GM18861 (cell line): ENCODE measurements at regions not wholly inside any gene's neighbourhood (a gene's known extent, or its start where the extent isn't known, plus 50 kb on each side); places are given as distances from the start of the nearest gene placed in this dataset.

ENCODE experiments used
- ATAC-seq: cut with Tn5 transposase; IDR thresholded peaks from one replicate; pipeline ENCODE4 v1.9.1; 2021; ENCODE audit not compliant: unreplicated experiment

- ATAC-seq = no peak
Measured at GRCh38 chr10:105473170-105473569, 832.1 kb downstream of the SORCS3 start.

GRCh38 chr10:105468759-105469158 lies 827.7 kb downstream of the SORCS3 start:
- no peak for ATAC-seq

DNA sequence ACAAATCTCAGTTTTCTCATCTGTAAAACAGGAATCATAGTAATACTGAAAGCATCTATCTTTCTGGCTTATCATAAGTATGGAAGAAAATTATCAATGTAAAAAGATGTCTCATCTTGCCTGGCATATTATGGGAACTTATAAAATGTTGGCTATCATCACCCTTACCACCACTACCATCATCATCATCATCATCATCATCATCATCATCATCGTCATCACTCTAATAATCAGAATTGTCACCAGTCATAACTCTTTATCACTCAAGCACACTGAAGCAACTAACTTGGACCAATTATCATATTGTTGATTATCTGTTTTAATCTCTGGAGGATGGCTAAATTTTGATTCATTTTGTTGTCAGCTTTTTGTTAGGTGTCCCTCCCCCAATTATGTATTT lies 825.4 kb downstream of the SORCS3 start:
- ATAC-seq = no peak

DNA sequence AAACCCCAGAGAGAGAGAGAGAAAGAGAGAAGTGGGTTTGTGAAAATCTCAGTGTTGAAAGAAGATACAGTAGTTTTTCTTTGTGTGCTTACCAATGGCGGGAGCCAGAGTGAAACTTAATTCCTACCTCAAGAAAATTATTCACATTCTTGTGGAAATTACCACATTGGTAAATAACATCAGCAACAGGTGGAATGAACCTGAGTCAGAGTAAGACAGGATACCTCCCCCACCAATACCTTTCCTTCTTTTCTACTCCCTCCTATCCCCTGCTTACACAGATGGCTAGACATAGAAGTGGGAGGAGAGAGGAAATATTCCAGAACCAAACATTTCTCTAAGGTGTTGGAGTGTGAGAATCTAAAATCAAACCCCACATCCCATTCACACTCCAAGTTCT lies 793.9 kb downstream of the SORCS3 start:
- ATAC-seq = no peak

DNA sequence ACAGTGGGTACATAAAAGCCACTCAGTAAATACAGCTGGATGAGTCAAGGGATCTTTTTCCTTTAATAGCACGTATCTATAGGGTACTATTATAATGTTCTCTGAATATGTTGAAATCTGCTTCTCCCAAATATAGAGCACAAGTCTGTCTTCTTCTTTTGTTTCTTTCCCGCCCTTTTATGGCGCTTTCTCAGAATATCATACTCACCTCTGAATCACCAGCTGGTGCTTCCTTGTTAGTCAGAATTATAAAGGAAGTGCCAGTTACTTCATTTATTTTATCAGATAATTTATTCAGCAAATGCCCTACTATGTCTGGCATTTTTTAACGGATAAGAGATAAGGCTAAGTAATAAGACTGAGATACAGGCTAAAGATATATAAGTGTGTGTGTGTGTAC lies 772.9 kb downstream of the SORCS3 start:
- ATAC-seq = no peak

- no peak for ATAC-seq
Measured at GRCh38 chr10:105409370-105409769, 768.3 kb downstream of the SORCS3 start.

- ATAC-seq = no peak
Measured at GRCh38 chr10:105406488-105406887, 765.4 kb downstream of the SORCS3 start.

DNA sequence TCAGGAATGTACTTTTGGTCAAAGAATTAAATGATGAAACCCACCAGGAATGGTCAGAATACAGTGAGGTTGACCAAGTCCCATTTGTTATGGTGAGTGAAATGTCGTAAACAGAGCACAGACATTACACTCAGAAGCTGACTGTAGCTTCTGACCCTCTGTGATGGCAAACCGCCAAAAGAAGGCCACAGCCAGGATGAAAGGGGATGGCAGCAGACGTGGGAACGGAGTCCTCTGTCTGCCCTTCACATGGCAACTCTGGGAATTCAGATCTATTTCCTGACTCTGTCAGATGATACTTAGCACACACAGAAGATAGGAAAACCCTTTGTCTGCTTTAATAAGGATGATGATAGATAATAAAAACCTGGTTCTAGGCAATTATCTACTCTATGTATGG lies 757.1 kb downstream of the SORCS3 start:
- ATAC-seq = no peak

GRCh38 chr10:105391670-105392351 lies 750.7 kb downstream of the SORCS3 start:
- ATAC-seq = no peak

GRCh38 chr10:105387971-105388370 lies 746.9 kb downstream of the SORCS3 start:
- ATAC-seq = no peak

- no peak for ATAC-seq
Measured at GRCh38 chr10:105383978-105384377, 742.9 kb downstream of the SORCS3 start.

DNA sequence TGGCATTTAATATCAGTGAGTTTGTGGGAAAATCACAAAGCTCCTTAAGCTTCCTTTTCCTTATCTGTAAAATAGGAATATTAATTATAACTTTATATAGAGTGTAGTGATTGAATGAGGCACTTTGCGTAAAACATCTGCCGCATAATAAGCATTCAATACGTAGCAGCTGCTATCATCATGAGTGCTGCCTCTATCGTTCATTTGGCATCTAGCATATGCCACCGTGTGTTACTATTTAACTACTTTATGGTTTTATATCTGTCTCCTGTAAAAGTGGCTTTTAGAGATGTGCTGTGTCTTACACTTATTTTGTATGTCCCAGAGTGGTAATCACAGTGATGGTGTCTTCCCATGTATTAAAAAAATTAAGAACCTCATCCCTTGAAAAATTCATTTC lies 729.6 kb downstream of the SORCS3 start:
- no peak for ATAC-seq

- ATAC-seq = no peak
Measured at GRCh38 chr10:105359708-105360107, 718.6 kb downstream of the SORCS3 start.

DNA sequence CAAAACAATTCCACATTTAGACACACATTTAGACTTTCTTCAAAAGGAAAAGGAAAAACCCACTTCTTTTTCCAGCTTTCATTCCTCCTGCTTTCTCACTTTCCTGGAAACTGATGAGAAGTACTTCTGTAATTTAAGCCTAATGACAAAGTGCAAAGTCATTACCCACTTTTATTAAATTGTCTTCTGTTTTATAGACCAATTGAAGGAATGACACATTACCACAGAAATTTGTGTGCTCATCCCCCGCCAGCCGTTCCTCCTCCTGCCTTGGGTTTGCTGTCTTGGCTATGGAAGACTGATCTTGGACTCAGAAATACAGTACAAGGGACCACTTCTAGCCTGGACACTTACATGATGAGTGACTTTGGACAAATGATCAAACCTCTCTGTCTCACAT lies 717.8 kb downstream of the SORCS3 start:
- ATAC-seq = no peak

DNA sequence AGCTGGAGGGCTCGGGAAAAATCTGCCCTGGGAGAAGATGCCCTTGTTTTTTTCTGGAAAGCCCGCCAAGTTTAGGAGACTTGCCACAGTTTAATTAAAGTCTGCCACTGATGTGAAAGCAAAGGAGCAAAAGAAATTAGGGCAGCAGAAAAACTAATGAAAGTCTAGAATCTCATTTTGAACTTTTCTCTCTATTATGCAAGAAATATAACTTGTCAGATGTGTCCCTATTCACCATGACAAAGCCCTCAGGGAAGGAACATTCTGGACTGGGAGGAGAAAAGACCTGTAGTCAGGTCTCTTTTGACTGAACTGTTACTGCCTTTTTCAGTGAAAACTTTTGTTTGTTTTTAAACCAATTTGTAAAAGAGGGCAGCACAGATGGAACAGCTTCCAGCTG lies 715.5 kb downstream of the SORCS3 start:
- no peak for ATAC-seq

DNA sequence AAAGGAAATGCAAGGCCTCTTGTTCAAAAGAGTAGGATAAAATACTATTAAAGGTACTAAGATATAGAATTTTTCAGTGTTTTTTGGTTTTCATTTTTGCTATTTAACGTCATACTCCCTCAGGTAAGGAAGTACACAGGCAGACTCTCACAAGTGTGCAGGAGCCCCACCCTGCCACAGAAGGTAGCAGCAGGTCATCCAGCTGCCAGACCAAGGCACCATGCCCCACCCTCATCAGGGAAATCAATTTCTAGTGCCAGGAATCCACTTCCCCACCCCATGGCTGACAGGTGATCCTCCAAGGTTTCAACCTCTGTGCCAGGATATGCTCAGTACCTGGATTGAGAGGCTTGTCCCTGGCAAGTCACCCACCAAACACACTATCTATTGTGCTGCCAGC lies 712.9 kb downstream of the SORCS3 start:
- ATAC-seq = no peak

DNA sequence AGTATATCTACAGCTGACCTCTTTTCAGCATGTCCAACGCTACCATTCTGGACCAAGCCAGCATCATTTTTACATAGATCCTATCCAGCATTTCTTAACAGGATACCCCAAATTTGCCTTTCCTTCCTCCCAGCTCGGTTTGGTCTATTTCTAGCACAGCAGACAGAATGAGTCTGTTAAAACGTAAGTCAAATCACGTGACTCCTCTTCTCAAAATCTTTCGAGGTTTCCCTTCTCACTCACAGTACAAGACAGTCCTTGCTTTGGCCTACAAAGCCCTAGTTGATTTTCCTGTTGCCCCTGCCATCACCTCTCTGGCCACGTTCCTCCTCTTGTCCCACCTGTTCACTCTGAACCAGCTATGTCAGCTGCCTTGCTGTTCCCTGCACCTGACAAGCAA lies 711.7 kb downstream of the SORCS3 start:
- ATAC-seq = no peak

GRCh38 chr10:105352281-105352680 lies 711.2 kb downstream of the SORCS3 start:
- no peak for ATAC-seq

- ATAC-seq = no peak
Measured at GRCh38 chr10:105351187-105351586, 710.1 kb downstream of the SORCS3 start.

DNA sequence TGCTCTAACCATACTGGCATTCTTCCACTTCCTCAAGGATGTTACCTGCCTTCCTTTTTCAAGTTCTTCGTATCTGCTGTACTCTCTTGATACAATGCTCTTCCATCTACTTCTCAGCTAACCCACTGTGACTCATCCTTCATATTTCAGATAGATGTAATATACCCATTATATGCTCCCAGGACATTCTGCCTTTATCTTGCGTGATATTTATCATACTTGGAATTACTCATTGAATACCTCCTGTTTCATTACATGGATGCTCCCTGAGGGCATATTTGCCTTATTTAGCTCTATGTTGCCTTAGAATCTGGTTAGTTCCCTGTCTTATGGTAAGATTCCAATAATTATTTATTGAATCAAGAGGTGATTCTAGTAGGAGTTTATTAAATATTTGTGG lies 706.4 kb downstream of the SORCS3 start:
- ATAC-seq = no peak

DNA sequence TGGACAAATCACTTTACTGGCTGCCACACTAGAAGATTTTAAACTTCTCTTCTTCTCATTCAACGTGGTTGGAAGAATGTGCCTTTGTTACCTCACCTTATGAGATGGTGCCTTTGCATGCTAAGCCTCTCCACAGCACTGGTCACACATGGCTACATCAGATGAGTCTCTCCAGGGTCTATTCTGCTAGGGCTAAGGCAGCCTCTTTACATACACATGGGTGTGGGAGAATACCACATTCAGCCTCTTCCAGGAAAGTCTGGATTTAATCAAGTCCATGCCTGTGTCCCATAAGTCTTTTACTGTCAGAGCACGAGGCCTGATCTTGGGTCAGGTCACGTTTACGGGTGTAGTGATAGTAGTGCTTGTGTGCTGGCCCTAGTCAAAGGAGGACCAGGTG lies 701.5 kb downstream of the SORCS3 start:
- no peak for ATAC-seq

GRCh38 chr10:105339669-105340068 lies 698.6 kb downstream of the SORCS3 start:
- no peak for ATAC-seq

- no peak for ATAC-seq
Measured at GRCh38 chr10:105328503-105329133, 687.5 kb downstream of the SORCS3 start.
